IPS-NIHi7 (cell line): ENCODE measurements at regions not wholly inside any gene's neighbourhood (a gene's known extent, or its start where the extent isn't known, plus 50 kb on each side); places are given as distances from the start of the nearest gene placed in this dataset.
A peak's percentile ranks its signal among the peaks of the same experiment; 100 is the strongest.
"Not testable (repeated sequence)": the region's sequence is repeated elsewhere in the genome, so short reads cannot be mapped to it uniquely, and the experiment has no call there.

Experiments used
- DNase-seq: peaks from one replicate; pipeline ENCODE4 v3.0.0; 2012; ENCODE audit warnings: mixed read lengths; ENCODE audit errors: extremely low spot score

DNA sequence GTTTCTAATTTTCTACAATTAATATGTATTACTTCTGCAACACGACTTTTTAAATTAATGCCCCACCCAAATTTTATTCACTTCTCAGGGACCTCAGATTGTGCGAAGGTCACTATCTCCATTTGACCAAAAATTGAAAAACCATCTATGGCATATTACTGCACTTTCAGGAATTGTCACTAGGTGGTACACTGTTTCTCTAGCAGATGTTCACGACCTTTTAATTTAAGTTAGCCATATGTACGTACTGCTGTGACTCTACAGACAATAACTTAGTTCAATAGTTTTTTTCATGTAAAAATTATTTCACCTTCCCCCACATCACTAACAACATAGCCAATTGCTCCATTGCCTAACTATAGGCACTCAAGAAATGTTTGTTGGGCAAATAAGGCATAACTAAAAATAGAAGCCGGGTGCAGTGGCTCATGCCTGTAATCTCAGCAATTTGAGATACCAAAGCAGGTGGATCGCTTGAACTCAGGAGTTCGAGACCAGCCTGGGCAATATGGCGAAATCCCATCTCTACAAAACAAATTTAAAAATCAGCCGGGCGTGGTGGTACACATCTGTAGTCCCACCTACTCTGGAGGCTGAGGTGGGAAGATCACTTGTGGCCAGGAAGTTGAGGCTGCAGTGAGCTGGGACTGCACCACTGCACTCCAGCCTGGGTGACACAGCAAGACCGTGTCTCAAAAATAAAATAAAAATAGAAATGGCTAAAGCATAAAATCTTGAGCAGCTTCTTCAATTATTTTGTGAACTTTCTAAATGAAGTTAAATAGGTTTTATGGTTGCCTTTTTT, 75.7 kb upstream of the PKN2 start:
- peak; percentile 25 for DNase-seq

DNA sequence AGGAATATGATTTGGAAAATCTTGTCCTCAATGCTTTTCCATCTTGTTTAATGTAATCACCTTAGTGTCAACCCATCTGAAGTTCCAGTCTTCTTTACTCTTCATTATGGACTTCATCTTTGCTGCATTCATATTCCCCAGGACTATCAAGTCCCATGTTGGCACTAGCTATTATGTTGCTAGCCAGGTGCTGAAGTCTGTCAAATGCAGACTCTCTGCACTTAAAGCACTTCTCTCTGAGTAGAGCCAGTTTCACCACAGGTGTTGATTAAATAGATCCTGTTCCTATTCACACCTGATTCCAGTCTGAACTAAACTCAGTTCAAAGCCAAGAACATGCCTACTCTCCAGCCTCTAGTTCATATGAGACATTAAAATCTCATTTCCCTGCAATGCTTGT, 75.0 kb upstream of the PKN2 start:
- DNase-seq = no peak

DNA sequence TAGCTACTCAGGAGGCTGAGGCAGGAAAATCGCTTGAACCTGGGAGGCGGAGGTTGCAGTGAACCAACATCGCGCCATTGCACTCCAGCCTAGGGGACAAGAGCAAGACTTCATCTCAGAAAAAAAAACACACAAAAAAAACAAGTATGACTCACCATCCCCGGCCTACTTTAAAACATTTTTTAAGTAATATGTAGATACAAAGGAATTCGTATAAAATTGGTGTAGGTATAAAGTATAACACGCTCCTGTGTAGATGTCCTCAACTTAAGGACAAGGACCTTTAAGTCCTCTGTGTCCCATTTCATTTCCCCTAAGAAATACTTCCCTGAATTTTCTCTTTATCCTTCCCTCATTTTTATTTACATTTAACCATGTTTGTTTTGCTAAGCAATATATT, 73.4 kb upstream of the PKN2 start:
- no peak for DNase-seq

DNA sequence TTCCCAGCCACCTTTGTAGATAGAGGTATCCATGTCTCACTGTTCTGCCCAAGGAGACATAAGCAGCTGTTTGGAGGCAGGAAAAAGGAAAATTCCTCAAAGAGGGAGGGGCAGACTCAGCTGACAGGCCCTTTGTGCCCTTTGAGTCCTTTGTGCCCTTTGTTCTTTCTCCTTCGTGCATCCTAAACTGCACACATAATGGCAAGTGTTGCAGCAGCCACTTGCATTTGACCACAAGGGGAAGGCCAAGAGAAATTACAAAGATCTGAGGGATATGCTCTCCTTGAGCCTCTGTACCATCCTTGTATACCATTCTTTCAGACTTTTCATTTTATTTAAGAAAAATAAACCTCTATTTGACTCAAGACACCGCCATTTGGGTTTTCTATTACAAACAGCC, 71.8 kb upstream of the PKN2 start:
- no peak for DNase-seq

DNA sequence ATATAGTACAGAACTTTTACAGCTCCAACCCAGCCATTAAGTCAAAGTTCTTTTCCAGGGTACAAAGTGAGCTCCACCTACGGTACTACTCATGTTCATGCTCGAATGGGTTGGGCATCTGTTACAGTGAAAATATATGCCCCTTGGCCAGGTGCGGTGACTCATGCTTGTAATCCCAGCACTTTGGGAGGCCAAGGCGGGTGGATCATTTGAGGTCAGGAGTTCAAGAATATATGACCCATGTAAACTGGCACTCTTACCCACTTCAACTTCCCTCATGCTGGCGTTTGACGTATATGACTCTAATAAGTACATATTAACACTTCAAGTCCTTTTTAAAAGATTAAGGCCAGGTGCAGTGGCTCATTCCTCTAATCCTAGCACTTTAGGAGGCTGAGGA, 71.3 kb upstream of the PKN2 start:
- DNase-seq = no peak

DNA sequence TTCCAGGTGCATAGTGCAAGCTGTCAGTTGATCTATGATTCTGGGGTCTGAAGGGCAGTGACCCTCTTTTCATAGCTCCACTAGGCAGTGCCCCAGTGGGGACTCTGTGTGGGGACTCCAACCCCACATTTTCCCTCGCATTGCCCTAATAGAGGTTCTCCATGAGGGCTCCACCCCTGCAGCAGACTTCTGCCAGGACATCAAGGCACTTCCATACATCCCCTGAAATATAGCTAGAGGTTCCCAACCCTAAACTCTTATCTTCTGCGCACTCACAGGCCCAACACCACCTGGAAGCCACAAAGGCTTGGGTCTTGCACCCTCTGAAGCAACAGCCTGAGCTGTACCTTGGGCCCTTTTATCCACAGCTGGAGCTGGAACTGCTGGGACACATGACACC, 65.7 kb upstream of the PKN2 start:
- no peak for DNase-seq

DNA sequence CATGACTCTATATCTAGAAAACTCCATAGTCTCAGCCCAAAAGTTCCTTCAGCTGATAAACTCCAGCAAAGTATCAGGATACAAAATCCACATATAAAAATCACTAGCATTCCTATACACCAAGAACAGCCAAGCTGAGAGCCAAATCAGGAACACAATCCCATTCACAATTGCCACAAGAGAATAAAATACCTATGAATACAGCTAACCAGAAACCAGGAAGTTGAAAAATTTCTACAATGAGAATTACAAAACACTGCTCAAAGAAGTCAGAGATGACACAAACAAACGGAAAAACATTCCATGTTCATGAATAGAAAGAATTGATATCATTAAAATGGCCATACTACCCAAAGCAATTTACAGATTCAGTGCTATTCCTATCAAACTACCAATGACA, 61.0 kb upstream of the PKN2 start:
- DNase-seq = not testable (repeated sequence)
